GM20000 (cell line): ENCODE measurements at regions not wholly inside any gene's neighbourhood (a gene's known extent, or its start where the extent isn't known, plus 50 kb on each side); places are given as distances from the start of the nearest gene placed in this dataset.

Experiments
- DNase-seq: peaks from one replicate; pipeline ENCODE4 v3.0.0; 2012; ENCODE audit warnings: low spot score
- CTCF ChIP-seq: IDR thresholded peaks from 2 replicates; pipeline ENCODE4 v1.5.1; 2012; ENCODE audit warnings: mild to moderate bottlenecking, control low read depth; ENCODE audit errors: extremely low read depth, missing control alignments

DNA sequence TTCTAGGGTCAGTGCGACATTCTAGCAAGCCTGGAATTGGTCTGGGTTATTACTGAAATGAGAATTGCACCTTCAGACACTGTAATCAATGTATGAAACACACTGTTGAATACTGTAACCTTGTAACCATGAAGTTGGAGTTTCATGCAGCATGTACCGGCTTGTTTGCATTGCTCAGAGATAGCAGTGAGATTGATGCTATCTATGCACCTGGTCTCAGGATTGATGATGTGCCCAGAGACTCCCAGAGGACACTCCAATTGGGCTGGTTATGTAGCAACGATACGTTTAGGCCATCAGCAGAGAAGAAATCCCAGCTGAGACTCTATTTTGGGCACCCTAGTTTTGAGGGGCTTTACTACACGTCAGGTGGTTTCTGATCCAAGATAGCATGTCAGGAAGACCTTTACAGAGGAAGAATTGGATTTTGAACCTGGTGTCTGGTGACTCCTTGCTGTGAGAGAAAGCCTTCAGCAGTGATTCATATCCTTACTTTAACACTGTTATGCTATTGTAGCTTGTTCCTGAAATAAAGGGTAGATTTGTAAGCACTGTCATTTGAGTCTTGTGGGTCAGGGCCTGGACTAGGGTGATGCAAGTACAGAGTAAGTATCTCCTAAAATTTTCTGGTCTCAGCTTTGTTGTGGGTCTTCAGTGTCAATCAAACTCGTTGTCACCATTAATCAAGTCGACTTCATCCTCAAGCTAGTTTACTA lies 305.1 kb upstream of the GULP1 start:
- no peak for DNase-seq
- no peak for TF ChIP-seq CTCF

- no peak for TF ChIP-seq CTCF
- DNase-seq = no peak
These were observed 303.3 kb upstream of the GULP1 start for GRCh38 chr2:187988348-187988747.

- no peak for DNase-seq
- no peak for TF ChIP-seq CTCF
These were observed 301.6 kb upstream of the GULP1 start for GRCh38 chr2:187989925-187990623.

DNA sequence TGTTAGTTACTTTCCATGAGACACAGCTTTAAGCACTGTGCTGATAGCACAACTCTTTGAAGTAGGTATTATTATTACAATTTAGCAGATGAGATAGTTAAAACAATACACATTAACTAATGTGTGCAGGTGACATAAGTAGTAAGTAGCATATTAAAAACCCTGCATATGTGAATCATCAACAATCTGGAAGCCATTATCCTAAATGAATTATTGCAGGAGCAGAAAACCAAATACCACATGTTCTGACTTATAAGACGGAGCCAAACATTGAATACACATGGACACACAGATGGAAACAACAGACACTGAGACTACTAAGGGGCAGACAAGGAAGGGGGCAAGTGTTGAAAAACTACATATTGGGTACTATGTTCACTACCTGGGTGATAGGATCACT lies 300.3 kb upstream of the GULP1 start:
- TF ChIP-seq CTCF = no peak
- DNase-seq = no peak

GRCh38 chr2:187994464-187995331 lies 297.0 kb upstream of the GULP1 start:
- no peak for DNase-seq
- TF ChIP-seq CTCF = no peak

DNA sequence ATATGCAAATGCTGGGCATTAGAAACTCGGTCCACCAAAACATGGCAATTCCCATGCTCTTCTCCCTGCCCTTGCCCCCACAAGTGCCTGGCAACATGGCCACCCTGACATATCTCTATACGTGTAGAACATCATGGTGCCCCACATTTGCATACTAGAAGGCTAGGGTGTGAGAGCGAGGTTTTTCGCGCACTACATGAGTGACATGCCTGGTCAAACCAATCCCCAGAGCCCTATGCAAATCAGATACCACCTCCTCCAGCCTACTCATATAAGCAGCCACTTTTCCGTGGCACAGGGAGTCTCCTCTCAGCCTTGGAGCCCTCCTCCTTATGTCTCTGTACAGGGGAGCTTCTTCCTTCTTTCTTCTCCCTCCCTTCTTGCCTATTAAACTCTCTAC lies 296.1 kb upstream of the GULP1 start:
- no peak for DNase-seq
- no peak for TF ChIP-seq CTCF

GRCh38 chr2:187996630-187997029 lies 295.0 kb upstream of the GULP1 start:
- DNase-seq = no peak
- TF ChIP-seq CTCF = no peak
